K562 (cell line): ENCODE measurements at regions not wholly inside any gene's neighbourhood (a gene's known extent, or its start where the extent isn't known, plus 50 kb on each side); places are given as distances from the start of the nearest gene placed in this dataset.

Experiments used
- CREM ChIP-seq: IDR thresholded peaks from 2 replicates; pipeline ENCODE4 v1.6.1; 2014; ENCODE audit warnings: antibody characterized with exemption, low read depth
- ETV1 ChIP-seq: fragments of 450-650 bp; conservative IDR thresholded peaks from 2 replicates; pipeline ENCODE4 v1.6.1; 2016; ENCODE audit warnings: missing genetic modification characterization, control low read depth, low read depth, missing compliant biosample characterization
- HIVEP1 ChIP-seq: fragments of 250-450 bp; sonication (Bioruptor Pico); IDR thresholded peaks from 2 replicates; pipeline ENCODE4 v1.4.0; 2020; ENCODE audit warnings: mild to moderate bottlenecking
- KLF10 ChIP-seq: fragments of 250-450 bp; sonication (Bioruptor Pico); IDR thresholded peaks from 2 replicates; pipeline ENCODE4 v1.6.1; 2021; ENCODE audit warnings: matching md5 sums
- TBP ChIP-seq: optimal IDR thresholded peaks from 2 replicates; pipeline ENCODE3; 2011; ENCODE audit warnings: low read depth, low read length, improper control_type of control experiment
- TEAD1 ChIP-seq, 2 experiments: fragments of 450-650 bp in 1 of 2; sonication (generic) in 1 of 2; formaldehyde crosslinking; IDR thresholded peaks; 2 replicates each; pipeline versions ENCODE4 v1.4.0 to v1.8.0; 2020 to 2022; ENCODE audit warnings: mild to moderate bottlenecking in 2 of 2, missing genetic modification reagents in 1 of 2
- WHSC1 ChIP-seq: IDR thresholded peaks from one replicate; pipeline ENCODE4 v1.6.1; 2012; ENCODE audit warnings: low read length, control low read depth, inconsistent platforms
- ZNF140 ChIP-seq: fragments of 250-450 bp; sonication (Bioruptor Pico); IDR thresholded peaks from 2 replicates; pipeline ENCODE4 v1.8.0; 2021; ENCODE audit warnings: moderate library complexity, mild to moderate bottlenecking, inconsistent platforms
- ZNF311 ChIP-seq: fragments of 250-450 bp; sonication (Bioruptor Pico); IDR thresholded peaks from 2 replicates; pipeline ENCODE4 v1.4.0; 2020; ENCODE audit warnings: mild to moderate bottlenecking, moderate library complexity
- TF ChIP-seq, protein P1 (sequence below): fragments of 450-650 bp; IDR thresholded peaks from 2 replicates; pipeline ENCODE4 v1.6.1; 2016; ENCODE audit warnings: low read depth
- TF ChIP-seq, protein P2 (sequence below): sonication (generic); formaldehyde crosslinking; IDR thresholded peaks from 2 replicates; pipeline ENCODE4 v1.8.0; 2022; ENCODE audit warnings: missing genetic modification reagents, mild to moderate bottlenecking, borderline replicate concordance
- TF ChIP-seq, protein P3 (sequence below): sonication (generic); formaldehyde crosslinking; IDR thresholded peaks from 2 replicates; pipeline ENCODE4 v1.4.0; 2020; ENCODE audit warnings: mild to moderate bottlenecking, missing genetic modification reagents
- TF ChIP-seq, protein P4 (sequence below): fragments of 450-650 bp; formaldehyde crosslinking; IDR thresholded peaks from 2 replicates; pipeline ENCODE4 v1.4.0; 2020; ENCODE audit warnings: mild to moderate bottlenecking

DNA sequence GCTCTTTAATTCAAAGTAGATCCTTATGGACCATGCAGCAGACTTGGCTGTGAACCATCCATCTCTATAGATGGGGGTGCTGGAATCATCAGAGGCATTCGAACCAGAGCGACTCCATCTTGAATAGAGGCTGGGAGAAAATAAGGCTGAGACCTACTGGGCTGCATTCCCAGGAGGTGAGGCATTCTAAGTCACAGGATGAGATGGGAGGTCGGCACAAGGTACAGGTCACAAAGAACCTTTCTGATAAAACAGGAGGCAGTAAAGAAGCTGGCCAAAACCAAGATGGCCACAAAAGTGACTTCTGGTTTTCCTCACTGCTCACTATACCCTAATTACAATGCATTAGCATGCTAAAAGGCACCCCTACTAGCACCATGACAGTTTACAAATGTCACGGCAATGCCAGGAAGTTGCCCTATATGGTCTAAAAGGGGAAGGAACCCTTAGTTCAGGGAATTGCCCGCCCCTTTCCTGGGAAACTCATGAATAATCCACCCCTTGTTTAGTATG lies 89.2 kb upstream of the BRD7 start (continued):
- TF ChIP-seq, protein P1, sequence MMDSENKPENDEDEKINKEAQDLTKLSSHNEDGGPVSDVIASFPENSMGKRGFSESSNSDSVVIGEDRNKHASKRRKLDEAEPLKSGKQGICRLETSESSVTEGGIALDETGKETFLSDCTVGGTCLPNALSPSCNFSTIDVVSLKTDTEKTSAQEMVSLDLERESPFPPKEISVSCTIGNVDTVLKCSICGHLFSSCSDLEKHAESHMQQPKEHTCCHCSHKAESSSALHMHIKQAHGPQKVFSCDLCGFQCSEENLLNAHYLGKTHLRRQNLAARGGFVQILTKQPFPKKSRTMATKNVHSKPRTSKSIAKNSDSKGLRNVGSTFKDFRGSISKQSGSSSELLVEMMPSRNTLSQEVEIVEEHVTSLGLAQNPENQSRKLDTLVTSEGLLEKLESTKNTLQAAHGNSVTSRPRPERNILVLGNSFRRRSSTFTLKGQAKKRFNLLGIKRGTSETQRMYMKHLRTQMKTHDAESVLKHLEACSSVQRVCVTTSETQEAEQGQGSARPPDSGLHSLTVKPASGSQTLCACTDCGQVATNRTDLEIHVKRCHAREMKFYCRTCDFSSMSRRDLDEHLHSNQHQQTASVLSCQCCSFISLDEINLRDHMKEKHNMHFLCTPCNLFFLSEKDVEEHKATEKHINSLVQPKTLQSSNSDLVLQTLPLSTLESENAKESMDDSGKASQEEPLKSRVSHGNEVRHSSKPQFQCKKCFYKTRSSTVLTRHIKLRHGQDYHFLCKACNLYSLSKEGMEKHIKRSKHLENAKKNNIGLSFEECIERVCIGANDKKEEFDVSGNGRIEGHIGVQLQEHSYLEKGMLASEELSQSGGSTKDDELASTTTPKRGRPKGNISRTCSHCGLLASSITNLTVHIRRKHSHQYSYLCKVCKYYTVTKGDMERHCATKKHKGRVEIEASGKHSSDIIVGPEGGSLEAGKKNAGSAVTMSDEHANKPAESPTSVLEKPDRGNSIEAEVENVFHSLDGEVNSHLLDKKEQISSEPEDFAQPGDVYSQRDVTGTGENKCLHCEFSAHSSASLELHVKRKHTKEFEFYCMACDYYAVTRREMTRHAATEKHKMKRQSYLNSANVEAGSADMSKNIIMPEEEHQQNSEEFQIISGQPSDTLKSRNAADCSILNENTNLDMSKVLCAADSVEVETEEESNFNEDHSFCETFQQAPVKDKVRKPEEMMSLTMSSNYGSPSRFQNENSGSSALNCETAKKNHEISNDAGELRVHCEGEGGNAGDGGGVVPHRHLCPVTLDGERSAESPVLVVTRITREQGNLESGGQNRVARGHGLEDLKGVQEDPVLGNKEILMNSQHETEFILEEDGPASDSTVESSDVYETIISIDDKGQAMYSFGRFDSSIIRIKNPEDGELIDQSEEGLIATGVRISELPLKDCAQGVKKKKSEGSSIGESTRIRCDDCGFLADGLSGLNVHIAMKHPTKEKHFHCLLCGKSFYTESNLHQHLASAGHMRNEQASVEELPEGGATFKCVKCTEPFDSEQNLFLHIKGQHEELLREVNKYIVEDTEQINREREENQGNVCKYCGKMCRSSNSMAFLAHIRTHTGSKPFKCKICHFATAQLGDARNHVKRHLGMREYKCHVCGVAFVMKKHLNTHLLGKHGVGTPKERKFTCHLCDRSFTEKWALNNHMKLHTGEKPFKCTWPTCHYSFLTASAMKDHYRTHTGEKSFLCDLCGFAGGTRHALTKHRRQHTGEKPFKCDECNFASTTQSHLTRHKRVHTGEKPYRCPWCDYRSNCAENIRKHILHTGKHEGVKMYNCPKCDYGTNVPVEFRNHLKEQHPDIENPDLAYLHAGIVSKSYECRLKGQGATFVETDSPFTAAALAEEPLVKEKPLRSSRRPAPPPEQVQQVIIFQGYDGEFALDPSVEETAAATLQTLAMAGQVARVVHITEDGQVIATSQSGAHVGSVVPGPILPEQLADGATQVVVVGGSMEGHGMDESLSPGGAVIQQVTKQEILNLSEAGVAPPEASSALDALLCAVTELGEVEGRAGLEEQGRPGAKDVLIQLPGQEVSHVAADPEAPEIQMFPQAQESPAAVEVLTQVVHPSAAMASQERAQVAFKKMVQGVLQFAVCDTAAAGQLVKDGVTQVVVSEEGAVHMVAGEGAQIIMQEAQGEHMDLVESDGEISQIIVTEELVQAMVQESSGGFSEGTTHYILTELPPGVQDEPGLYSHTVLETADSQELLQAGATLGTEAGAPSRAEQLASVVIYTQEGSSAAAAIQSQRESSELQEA = no peak
- TF ChIP-seq ETV1 (tag) = peak; percentile 75
- TF ChIP-seq HIVEP1 (CRISPR knock-in tag) = peak; percentile 92
- TF ChIP-seq ZNF140 (CRISPR knock-in tag) = no peak
- TF ChIP-seq, protein P2, sequence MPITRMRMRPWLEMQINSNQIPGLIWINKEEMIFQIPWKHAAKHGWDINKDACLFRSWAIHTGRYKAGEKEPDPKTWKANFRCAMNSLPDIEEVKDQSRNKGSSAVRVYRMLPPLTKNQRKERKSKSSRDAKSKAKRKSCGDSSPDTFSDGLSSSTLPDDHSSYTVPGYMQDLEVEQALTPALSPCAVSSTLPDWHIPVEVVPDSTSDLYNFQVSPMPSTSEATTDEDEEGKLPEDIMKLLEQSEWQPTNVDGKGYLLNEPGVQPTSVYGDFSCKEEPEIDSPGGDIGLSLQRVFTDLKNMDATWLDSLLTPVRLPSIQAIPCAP = no peak
- TF ChIP-seq TEAD1 (CRISPR knock-in tag; IDR thresholded peaks at IDR 0.05) = peak in 1 of 2 experiments; percentile 80; a peak in 2 of 4 replicates
- no peak for TF ChIP-seq WHSC1
- no peak for TF ChIP-seq TBP
- TF ChIP-seq, protein P3, sequence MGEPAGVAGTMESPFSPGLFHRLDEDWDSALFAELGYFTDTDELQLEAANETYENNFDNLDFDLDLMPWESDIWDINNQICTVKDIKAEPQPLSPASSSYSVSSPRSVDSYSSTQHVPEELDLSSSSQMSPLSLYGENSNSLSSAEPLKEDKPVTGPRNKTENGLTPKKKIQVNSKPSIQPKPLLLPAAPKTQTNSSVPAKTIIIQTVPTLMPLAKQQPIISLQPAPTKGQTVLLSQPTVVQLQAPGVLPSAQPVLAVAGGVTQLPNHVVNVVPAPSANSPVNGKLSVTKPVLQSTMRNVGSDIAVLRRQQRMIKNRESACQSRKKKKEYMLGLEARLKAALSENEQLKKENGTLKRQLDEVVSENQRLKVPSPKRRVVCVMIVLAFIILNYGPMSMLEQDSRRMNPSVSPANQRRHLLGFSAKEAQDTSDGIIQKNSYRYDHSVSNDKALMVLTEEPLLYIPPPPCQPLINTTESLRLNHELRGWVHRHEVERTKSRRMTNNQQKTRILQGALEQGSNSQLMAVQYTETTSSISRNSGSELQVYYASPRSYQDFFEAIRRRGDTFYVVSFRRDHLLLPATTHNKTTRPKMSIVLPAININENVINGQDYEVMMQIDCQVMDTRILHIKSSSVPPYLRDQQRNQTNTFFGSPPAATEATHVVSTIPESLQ (CRISPR knock-in tag) = no peak
- TF ChIP-seq ZNF311 (CRISPR knock-in tag) = 0 out of 2 replicates have a peak, but pooled peaks have one; percentile 34
- TF ChIP-seq CREM = no peak
- no peak for TF ChIP-seq KLF10 (CRISPR knock-in tag)
- TF ChIP-seq, protein P4, sequence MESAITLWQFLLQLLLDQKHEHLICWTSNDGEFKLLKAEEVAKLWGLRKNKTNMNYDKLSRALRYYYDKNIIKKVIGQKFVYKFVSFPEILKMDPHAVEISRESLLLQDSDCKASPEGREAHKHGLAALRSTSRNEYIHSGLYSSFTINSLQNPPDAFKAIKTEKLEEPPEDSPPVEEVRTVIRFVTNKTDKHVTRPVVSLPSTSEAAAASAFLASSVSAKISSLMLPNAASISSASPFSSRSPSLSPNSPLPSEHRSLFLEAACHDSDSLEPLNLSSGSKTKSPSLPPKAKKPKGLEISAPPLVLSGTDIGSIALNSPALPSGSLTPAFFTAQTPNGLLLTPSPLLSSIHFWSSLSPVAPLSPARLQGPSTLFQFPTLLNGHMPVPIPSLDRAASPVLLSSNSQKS (CRISPR knock-in tag) = no peak
